ENCODE measurements at regions not wholly inside any gene's neighbourhood (a gene's known extent, or its start where the extent isn't known, plus 50 kb on each side); places are given as distances from the start of the nearest gene placed in this dataset.
A peak's percentile ranks its signal among the peaks of the same experiment; 100 is the strongest.

DNA sequence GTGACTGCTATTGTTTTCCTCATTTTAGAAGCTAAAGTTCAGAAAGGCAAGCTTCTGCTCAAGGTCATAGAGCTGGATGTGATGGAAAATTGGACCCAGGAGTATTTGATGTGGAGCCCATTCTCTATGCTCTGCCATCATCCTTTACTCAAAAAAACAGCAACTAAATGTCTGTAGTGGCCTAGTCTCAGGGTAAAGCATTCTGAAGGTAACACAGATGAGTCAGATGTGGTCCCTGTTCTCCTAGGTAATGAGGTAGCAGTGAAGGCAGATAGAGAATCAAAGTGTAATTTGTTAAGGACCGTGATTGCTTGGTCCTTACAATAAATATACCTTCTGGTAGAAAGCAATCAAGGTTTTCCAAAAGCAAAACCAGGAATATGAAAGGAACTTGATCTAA is 84.4 kb upstream of the SPON1 start:
- ATAC-seq (ENCODE audit: low read depth in 2 of 2): no peak
- no peak for DNase-seq
- H3K27me3 Mint-ChIP-seq: peaks cover 0 to 7% (median 0%) of the 10 kb centered on the region in 3 donors
- no peak overlapping the region for H3K27ac Mint-ChIP-seq
- no peak overlapping the region for H3K4me3 Mint-ChIP-seq
- peaks cover 9 to 29% (median 18%) of the 10 kb centered on the region in 3 donors for H3K4me1 Mint-ChIP-seq
- no peaks in the 10 kb centered on the region for H3K9me3 Mint-ChIP-seq
- H3K36me3 Mint-ChIP-seq: no peaks in the 10 kb centered on the region

GRCh38 chr11:13880634-13881033 is 81.9 kb upstream of the SPON1 start:
- H3K27me3 Mint-ChIP-seq: no peaks in the 10 kb centered on the region

DNA sequence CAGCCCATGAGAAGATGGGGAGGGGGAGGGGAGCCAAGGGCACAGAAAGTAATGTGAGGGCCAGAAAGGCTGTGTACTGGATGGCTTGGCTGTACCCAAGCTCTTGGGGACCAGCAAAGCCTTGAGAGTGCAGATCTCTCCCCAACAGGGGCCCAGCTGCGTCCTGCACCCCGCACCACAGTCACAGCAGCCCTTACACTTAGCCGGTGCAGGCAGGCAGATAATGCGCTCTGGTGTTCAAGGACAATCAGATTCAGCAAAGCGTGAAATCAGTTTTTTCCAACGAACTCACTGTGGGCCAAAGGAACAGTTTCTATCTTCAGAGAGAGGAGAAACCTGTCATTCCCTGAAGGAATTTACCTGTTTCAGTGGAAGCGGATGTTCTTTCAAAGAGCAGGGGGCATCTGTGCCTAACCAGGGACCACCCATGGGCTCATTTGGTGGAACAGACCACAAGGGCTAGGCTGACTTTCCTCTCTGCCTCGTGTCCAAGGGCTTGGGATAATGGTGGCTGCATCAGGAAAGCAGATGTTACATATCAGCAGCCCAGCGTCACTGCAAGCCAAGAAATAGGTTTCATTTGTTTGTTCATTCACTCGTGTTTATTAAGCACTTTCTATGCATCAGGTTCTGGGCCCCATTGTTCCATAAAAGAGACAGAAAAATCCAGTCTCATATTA is 81.2 kb upstream of the SPON1 start:
- no peak for ATAC-seq (ENCODE audit: low read depth in 2 of 2)
- Mint-ChIP-seq H3K27ac (no peak overlapping the region), H3K4me1 (peaks cover 14 to 24% (median 16%) of the 10 kb centered on the region in 3 donors), H3K36me3 (no peaks in the 10 kb centered on the region), H3K27me3 (no peaks in the 10 kb centered on the region), H3K9me3 (no peaks in the 10 kb centered on the region), H3K4me3 (no peak overlapping the region)
- DNase-seq: no peak

More at GRCh38 chr11:13880634-13881033, 81.9 kb upstream of the SPON1 start:
- Mint-ChIP-seq H3K4me3 (peak overlapping the region in 1 of 8 donors; percentile 38), H3K4me1 (peaks cover 14 to 28% (median 16%) of the 10 kb centered on the region in 3 donors), H3K27ac (peak overlapping the region in 3 of 6 donors; percentile 4 to 67 (median 22)), H3K36me3 (no peaks in the 10 kb centered on the region), H3K9me3 (no peaks in the 10 kb centered on the region)
- ATAC-seq (ENCODE audit: low read depth in 2 of 2) (no peak), DNase-seq (no peak)

DNA sequence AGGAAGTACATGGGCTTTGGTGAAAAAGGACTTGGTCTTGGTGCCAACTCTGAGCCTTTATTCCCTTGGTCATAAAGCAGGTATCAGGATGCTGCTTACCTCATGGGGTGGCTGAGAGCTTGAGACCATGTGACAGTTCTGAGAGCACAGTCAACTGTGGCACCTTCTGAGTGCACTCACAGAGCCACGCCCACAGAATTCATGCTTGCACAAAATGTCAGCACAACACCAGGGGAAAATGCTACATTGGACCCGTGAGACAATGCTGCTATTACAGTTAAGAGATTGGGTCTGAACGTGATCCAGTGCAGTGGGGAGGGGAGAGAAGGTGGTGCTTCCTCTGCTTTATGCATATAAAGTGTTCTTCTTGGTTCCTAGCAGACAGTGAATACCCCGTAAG is 79.5 kb upstream of the SPON1 start:
- H3K4me3 Mint-ChIP-seq: no peak overlapping the region
- peak; percentile 42 to 73 for ATAC-seq (ENCODE audit: low read depth in 2 of 2)
- no peak overlapping the region for H3K27ac Mint-ChIP-seq
- H3K27me3 Mint-ChIP-seq: no peaks in the 10 kb centered on the region
- peaks cover 14 to 24% (median 16%) of the 10 kb centered on the region in 3 donors for H3K4me1 Mint-ChIP-seq
- peaks cover 0 to 8% of the 10 kb centered on the region in 2 donors for H3K36me3 Mint-ChIP-seq
- DNase-seq: no peak
- H3K9me3 Mint-ChIP-seq: peaks cover 0 to 8% (median 4%) of the 10 kb centered on the region in 7 donors

DNA sequence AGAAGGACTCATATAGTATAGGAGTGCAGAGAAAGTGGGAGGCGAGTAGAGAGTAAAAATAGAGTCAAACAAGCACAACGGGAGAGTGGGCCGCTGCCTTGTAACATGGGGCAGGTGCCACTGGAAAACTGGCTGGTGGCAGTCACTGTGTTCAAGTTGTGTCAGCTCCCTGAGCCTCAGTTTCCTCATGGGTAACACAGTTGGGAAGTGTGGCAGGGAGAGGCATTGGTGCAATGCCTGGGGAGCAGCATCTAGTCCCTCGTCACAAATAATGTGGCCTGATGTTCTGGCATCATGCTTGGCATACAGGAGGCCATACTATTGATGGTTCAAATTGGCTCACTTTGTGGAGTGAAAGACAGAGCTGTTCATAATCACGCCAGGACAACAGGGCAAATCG is 78.9 kb upstream of the SPON1 start:
- ATAC-seq (ENCODE audit: low read depth in 2 of 2) (no peak), DNase-seq (no peak)
- H3K36me3 Mint-ChIP-seq: peaks cover 0 to 8% of the 10 kb centered on the region in 2 donors
- H3K4me1 Mint-ChIP-seq: peaks cover 14 to 24% (median 16%) of the 10 kb centered on the region in 3 donors
- H3K4me3 Mint-ChIP-seq: no peak overlapping the region
- H3K27me3 Mint-ChIP-seq: no peaks in the 10 kb centered on the region
- no peak overlapping the region for H3K27ac Mint-ChIP-seq
- H3K9me3 Mint-ChIP-seq: peaks cover 0 to 8% (median 4%) of the 10 kb centered on the region in 7 donors

DNA sequence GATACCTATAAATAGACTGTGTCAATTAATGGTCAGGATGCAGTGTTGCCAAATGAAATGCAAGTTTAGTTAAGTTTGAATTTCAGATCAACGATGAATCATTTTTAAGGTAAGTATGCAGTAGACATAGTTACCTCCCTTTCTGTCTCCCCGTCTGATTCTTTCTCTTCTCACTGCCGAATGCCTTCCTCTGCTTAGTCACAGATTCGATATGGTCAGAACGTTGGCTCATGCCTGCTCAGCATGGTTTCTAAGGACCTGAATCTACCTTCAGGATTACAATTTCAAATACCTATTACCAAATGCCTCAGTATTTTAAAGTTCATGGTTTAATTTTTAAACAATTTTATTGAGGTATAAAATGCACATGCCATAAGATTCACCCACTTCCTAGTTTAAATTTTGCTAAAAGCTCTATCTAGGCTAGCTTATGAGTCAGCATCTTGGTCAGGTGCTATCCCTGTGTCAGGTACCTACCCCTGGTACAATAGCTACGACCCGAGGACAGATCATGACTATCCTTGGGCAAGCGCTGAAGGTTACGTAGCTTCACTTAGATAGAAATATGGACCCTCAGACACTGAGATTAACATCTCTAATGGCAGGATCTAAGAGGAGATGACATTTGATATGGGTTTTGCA is 78.2 kb upstream of the SPON1 start:
- Mint-ChIP-seq H3K4me3 (no peak overlapping the region), H3K4me1 (peaks cover 14 to 24% (median 16%) of the 10 kb centered on the region in 3 donors), H3K9me3 (peaks cover 0 to 8% (median 4%) of the 10 kb centered on the region in 7 donors), H3K27ac (peak overlapping the region in 1 of 6 donors; percentile 35), H3K27me3 (no peaks in the 10 kb centered on the region), H3K36me3 (peaks cover 0 to 8% of the 10 kb centered on the region in 2 donors)
- DNase-seq (no peak), ATAC-seq (ENCODE audit: low read depth in 2 of 2) (no peak)

GRCh38 chr11:13885083-13885482 is 77.4 kb upstream of the SPON1 start:
- no peak overlapping the region for H3K4me3 Mint-ChIP-seq
- peaks cover 14 to 19% (median 16%) of the 10 kb centered on the region in 3 donors for H3K4me1 Mint-ChIP-seq
- no peak for DNase-seq
- H3K27me3 Mint-ChIP-seq: no peaks in the 10 kb centered on the region
- peaks cover 0 to 8% of the 10 kb centered on the region in 2 donors for H3K36me3 Mint-ChIP-seq
- H3K27ac Mint-ChIP-seq: no peak overlapping the region
- ATAC-seq (ENCODE audit: low read depth in 2 of 2): no peak
- peaks cover 0 to 8% (median 4%) of the 10 kb centered on the region in 7 donors for H3K9me3 Mint-ChIP-seq

GRCh38 chr11:13889552-13890249 is 72.8 kb upstream of the SPON1 start:
- no peak for DNase-seq
- Mint-ChIP-seq H3K9me3 (peaks cover 0 to 8% (median 4%) of the 10 kb centered on the region in 7 donors), H3K4me3 (peak overlapping the region in 1 of 8 donors; percentile 17), H3K27me3 (no peaks in the 10 kb centered on the region), H3K27ac (no peak overlapping the region), H3K4me1 (no peaks in the 10 kb centered on the region), H3K36me3 (peaks cover 0 to 8% of the 10 kb centered on the region in 2 donors)
- ATAC-seq (ENCODE audit: low read depth in 2 of 2): no peak

DNA sequence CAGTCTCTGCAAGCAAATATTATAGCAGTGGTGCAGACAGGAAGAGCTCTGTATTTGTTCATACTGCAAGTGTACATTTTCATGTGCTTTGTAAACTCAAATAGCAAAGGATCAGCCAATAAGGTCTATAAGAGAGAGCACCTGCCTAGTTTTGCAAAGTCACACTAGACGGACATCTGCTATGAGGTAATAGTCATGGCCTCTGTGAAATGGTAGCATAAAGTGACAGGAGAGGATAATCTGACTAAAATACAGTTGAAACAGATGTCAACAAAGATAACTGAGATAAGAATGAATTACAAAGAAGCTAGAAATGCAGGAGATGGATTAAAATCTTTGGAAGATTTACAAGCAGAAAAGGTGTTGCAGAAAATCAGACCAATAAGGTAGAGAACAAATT is 70.6 kb upstream of the SPON1 start:
- DNase-seq (no peak), ATAC-seq (ENCODE audit: low read depth in 2 of 2) (no peak)
- H3K27ac Mint-ChIP-seq: no peak overlapping the region
- H3K4me3 Mint-ChIP-seq: no peak overlapping the region
- peaks cover 0 to 3% of the 10 kb centered on the region in 2 donors for H3K36me3 Mint-ChIP-seq
- peaks cover 0 to 1% (median under 1%) of the 10 kb centered on the region in 3 donors for H3K4me1 Mint-ChIP-seq
- H3K27me3 Mint-ChIP-seq: no peaks in the 10 kb centered on the region
- H3K9me3 Mint-ChIP-seq: peaks cover 0 to 5% (median 1%) of the 10 kb centered on the region in 7 donors

GRCh38 chr11:13896175-13896980 is 66.1 kb upstream of the SPON1 start:
- ATAC-seq (ENCODE audit: low read depth in 2 of 2) (no peak), DNase-seq (no peak)
- Mint-ChIP-seq H3K27me3 (peaks cover 5 to 23% (median 6%) of the 10 kb centered on the region in 3 donors), H3K4me3 (peak overlapping the region in 1 of 8 donors; percentile 55), H3K27ac (peak overlapping the region in 2 of 6 donors; percentile 22 to 92), H3K4me1 (peaks cover 11 to 18% (median 15%) of the 10 kb centered on the region in 3 donors), H3K36me3 (no peaks in the 10 kb centered on the region), H3K9me3 (peaks cover 0 to 3% (median 0%) of the 10 kb centered on the region in 7 donors)

DNA sequence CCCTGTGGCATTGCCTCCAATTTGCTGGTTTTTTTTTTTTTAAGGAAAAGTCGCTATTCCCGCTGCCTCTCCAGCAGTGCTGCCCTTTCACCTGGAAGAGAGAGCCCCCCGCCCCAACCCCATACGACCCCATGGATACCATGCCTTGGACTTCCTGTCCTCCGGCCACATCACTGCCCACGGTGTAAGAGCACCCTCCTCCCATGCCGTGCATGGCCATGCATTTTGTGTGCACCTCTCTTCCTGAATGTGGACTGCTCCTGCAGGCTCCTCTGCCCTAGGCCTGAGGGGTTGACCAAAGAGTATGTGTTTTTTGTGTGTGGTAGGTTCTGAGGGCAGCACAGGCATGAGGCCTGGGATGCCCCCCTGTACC is 65.6 kb upstream of the SPON1 start:
- H3K4me3 Mint-ChIP-seq: peak overlapping the region in 2 of 8 donors; percentile 41 to 57
- DNase-seq: no peak
- peaks cover 0 to 3% (median 0%) of the 10 kb centered on the region in 7 donors for H3K9me3 Mint-ChIP-seq
- H3K36me3 Mint-ChIP-seq: no peaks in the 10 kb centered on the region
- no peak overlapping the region for H3K27ac Mint-ChIP-seq
- ATAC-seq (ENCODE audit: low read depth in 2 of 2): no peak
- H3K4me1 Mint-ChIP-seq: peaks cover 11 to 18% (median 15%) of the 10 kb centered on the region in 3 donors
- peaks cover 5 to 26% (median 6%) of the 10 kb centered on the region in 3 donors for H3K27me3 Mint-ChIP-seq

DNA sequence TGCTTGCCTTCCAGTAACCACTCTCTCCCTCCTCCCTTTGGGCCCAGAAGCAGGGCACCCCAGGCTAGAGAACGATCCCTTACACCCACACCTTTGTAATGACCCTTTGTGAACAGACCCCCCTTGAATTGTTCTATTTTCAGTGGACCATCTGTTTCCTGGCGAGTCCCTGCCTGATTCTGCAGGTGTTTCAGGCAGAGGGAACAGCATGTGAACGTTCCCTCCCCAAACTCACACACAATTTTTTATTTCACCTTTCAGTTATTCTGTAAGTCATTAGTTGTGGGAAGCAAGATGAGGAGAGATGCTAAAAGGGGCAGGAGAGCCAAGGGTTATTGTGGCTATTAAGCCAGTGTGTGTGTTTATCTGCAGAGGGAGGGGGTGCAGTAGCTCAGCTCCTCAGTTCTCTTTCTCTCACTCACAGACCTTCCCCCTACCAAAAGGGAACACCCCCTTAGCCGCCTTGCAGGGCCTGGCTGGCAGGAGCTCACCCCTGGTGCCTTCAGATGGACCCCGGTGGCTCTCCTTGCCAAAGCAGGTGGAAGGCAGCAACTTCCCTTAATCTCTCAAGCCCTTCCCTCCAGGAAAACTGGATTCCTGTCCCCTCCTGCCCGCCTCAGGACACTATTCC is 64.8 kb upstream of the SPON1 start:
- peaks cover 0 to 3% (median 0%) of the 10 kb centered on the region in 7 donors for H3K9me3 Mint-ChIP-seq
- ATAC-seq (ENCODE audit: low read depth in 2 of 2) (peak in 1 of 2 donors; percentile 57), DNase-seq (no peak)
- peaks cover 5 to 26% (median 6%) of the 10 kb centered on the region in 3 donors for H3K27me3 Mint-ChIP-seq
- H3K4me1 Mint-ChIP-seq: peaks cover 11 to 18% (median 15%) of the 10 kb centered on the region in 3 donors
- peak overlapping the region in 3 of 6 donors; percentile 42 to 90 (median 72) for H3K27ac Mint-ChIP-seq
- peak overlapping the region in 6 of 8 donors; percentile 33 to 73 (median 54) for H3K4me3 Mint-ChIP-seq
- H3K36me3 Mint-ChIP-seq: no peaks in the 10 kb centered on the region

All from naive B cell (primary cell).